GM21723 (cell line): ENCODE measurements at regions not wholly inside any gene's neighbourhood (a gene's known extent, or its start where the extent isn't known, plus 50 kb on each side); places are given as distances from the start of the nearest gene placed in this dataset.

Source experiments
- ATAC-seq: cut with Tn5 transposase; IDR thresholded peaks from one replicate; pipeline ENCODE4 v1.9.1; 2021; ENCODE audit warnings: mild to moderate bottlenecking, moderate library complexity; ENCODE audit not compliant: unreplicated experiment

DNA sequence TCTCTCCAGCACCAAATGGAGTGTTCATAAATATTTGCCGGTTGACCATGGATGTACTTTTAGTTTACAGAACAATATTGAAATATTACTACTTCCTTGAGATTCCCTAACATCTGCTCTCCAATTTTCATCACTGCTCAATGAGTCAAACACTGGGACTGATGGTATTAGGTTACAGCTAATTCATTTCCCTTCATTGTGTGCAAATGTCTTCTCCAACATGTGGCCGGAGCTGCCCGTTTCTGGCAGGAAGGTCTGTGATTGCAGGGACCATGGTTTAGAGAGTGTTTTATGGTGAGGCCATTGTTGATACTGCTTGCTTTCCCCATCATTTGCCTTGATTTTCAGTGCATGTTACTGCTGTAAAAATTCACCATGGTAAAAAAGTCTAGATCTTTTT is 209.3 kb downstream of the HS3ST3B1 start:
- no peak for ATAC-seq

- ATAC-seq: no peak
Measured at GRCh38 chr17:14508156-14508555, 207.3 kb downstream of the HS3ST3B1 start.

DNA sequence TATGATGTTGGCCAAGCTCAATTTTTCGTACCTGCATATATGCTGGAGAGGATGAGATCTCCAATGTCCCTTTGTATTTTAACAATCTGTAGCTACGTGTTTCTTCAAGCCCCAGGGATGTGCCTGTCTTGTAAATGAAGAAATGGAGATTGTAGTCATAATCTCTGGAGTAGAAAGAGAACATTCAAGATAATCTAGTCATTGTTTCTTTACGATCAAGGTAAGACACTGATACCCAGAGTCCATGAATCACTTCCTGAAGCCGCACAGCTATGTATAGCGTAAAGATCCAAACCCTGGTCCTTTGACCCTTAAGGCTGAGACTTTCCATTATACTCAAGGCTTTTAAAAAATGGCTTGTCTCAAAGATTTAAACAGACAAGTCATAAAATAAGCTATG is 205.5 kb downstream of the HS3ST3B1 start:
- ATAC-seq: no peak

GRCh38 chr17:14505606-14506005 is 204.7 kb downstream of the HS3ST3B1 start:
- no peak for ATAC-seq

DNA sequence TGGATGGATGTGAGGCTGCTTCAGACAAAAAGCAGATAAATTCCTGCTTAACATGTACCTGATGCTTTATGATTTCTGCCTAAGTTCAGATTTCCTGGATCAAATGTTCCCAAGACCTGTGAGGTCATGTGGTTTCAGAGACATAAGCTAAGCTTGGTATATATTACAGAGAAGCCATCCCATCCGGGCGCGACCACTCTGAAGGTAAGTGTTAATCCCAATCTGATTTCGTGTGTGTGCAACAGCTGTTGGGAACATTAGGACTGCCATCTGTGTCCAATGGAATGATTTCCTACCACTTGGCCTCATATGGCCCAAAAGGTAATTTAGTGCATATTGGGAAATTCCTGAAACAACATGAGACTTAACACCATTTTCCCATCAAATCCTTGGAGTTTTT is 199.1 kb downstream of the HS3ST3B1 start:
- no peak for ATAC-seq

DNA sequence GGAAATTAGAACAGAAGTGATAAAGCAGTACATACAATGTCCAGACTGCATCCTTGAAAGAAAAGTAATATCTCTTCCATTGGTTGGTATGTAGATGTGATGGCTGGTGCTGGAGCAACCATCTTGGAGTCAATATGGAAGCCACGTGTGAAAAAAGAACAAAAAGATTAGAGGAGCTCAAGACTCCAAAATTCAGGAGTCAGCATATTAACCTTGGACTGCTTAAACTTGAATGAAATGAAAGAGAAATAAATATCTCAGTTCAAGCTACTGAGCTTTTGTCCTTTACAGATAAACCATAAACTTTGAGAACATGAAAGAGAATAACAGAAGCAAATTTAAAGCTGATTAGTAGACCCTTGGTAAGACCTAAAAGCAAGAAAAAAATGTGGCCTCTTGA is 197.9 kb downstream of the HS3ST3B1 start:
- no peak for ATAC-seq

GRCh38 chr17:14494161-14494560 is 193.3 kb downstream of the HS3ST3B1 start:
- ATAC-seq: no peak

- no peak for ATAC-seq
Measured at GRCh38 chr17:14489986-14490385, 189.1 kb downstream of the HS3ST3B1 start.

GRCh38 chr17:14488958-14489550 is 188.2 kb downstream of the HS3ST3B1 start:
- no peak for ATAC-seq

DNA sequence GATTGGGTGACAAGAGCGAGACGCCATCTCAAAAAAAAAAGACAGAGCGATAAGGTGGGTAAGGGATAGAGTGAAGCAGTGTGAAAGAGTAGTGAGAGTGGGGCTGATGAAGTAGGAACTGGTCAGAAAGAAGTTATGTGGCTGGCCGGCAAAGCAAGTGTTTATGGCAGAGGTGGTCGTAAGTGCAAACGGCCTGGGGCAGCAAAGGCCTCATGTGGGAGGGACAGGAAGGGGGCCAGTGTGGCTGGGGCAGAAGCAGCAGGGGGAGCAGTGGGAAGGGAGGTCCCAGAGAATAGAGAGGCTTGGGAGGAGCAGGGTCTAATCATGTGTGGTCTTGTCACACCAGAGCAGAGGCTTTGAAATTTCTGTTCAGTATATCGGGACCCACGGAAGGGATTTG is 186.2 kb downstream of the HS3ST3B1 start:
- ATAC-seq: no peak

DNA sequence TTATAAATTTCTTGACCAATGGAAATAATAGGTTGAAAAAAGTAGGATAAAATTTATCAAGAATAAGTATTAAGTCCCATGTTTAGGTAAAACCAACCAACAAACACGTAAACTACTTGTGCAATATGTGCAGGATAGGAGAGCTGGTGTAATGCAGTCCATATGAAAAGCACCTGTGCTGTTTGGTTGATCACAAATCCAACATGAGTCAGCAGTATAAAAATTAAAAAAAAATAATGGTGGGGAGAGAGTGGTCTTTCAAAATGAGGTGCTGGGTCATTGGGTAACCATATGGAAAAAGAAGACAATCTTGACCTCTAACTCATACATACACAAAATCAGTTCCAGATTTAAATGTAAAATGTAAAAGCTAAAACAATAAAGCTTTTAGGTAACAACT is 181.8 kb downstream of the HS3ST3B1 start:
- ATAC-seq: no peak

DNA sequence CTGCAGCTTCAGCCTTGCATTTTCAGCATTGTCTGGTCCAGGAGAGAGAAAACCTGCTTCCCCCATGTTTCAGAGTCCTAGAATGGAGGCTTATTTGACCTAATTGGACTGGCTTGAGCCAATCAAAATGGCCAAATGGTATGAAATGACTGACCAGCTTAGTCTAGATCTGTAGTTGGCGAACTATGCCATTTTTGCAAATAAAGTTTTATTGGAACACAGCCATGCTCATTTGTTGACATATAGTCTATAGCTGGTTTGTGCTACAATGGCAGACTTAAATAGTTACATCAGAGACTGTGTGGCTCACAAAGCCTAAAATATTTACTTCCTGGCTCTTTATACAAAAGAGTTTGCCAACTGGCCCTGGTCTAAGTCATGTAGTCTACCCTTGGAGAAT is 180.8 kb downstream of the HS3ST3B1 start:
- no peak for ATAC-seq

DNA sequence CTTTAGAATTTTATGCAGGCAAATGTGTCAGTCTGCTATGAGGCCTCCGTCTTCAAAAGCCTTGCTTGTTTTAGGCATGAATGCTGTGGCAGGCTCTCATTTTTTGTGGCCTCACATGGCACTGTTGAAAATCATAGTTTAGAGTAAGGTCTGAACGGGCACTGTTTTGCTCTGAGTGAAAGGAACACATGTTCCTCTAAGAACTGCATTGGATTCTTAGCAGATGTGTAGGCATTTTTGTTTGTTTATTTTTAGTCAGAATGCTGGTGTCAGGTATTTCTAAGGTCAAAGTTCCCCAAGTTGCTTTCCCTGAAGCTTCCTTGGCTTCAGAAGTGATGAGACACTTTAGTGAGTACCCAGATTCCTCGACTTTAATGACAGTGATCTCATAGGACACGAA is 173.7 kb downstream of the HS3ST3B1 start:
- no peak for ATAC-seq

DNA sequence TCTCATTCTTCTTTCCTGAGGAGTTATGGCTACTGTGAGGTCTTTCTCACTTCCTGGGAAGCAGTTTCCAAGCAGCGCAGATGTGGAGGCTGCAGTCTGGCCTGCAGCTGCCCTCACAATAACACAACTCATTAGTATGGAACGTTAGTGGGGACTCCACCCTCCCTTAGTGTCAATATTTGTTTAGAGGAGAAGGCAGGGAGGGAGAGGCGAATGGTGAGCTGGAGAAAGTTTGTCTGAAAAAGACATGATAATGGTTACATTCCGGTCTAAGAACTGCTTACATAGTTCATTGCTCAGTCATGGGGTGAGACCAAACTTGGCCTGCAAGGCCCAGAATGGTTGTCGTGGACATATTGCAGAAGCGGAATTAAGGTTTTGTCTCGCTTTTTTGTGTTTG is 170.2 kb downstream of the HS3ST3B1 start:
- ATAC-seq: no peak

DNA sequence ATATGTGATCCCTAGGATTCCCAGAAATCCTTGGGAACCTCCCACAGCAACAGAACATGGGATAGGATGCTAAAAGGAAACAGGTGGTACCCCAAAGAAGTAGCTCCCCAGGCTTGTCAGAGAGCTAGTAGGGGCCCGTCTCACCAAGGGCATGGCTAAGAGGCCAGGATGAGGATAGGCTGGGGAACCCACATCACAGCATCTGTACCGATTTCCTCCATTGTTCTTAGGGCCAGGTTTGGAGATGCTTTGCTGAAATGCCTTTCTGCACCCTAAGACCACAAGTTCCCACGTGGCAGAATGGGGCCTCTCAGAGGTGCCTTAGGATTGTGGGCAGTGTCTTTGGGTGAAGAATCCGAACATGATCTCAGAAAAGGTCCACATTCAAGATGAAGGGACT is 169.5 kb downstream of the HS3ST3B1 start:
- ATAC-seq: no peak

GRCh38 chr17:14469971-14470370 is 169.1 kb downstream of the HS3ST3B1 start:
- ATAC-seq: no peak

DNA sequence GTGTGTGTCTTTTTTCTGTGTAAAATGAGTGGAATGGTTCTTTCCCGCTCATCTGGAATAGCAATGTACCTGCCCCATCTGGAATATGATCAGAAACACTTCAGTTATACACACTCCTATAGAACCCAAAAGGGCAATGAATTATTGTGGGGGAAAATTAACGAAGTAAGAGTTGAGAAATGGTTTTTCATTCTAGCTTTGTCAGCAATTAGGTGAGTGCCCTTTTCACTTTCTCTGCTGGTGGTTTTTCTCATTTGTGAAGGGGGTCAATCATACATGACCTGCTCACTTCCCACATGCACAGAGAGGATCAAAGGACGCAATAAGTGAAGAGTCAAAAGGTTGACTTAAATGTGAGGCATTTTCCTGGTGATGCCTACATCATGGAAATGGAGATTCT is 168.0 kb downstream of the HS3ST3B1 start:
- ATAC-seq: no peak

- ATAC-seq: no peak
Measured at GRCh38 chr17:14461227-14461548, 160.3 kb downstream of the HS3ST3B1 start.

DNA sequence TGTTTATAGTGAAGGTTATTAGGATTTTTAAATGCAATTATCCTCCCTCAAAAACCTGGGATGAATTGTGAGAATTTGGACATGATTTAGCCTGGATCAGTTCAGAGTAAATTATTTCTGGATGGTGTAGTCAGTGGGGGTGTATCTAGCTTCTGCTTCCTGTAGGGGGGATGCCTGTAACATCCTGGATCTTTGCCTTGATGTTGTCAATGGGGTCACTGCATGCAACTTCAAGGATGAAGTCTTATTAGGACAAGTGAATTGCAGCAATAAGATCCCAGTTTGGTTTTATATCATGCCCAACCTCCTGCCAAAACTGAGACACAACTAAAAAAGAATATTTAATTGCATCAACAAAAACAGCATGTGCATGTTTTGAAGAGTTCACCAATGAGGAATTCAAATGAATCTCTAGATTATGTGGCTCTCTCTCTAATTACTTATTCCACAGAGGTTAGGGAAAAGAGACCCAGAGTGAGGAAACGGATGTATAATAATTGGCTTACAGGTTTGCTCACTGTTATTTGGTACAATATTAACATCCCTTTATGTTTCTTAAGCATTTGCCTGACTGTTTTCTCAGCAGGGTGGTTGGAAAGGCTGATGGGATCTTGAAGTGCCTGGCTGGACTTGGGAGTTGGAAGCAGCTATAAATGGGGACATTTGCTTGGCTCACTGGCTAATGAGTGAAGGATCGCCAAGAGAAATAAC is 159.8 kb downstream of the HS3ST3B1 start:
- no peak for ATAC-seq

DNA sequence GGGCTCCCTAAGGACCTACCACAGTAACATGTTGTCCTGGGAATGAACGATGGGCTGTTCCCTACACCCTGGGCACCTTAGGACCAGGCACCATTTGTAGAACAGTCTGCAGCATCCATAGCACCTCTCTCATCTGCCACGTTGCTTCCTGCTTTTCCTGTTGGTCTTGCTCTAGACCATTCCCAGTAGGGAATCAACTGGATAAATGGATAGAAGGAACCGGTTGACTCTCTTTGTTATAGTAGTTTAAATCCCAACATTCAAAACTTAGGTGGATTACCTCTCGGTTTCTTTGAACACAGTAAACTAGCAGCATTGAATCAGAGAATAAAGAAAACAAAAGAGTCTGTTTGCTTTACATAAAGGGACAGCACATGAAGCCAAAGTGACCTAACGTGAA is 159.1 kb downstream of the HS3ST3B1 start:
- ATAC-seq: no peak

GRCh38 chr17:14458724-14459123 is 157.8 kb downstream of the HS3ST3B1 start:
- no peak for ATAC-seq

- ATAC-seq: no peak
Measured at GRCh38 chr17:14454746-14455145, 153.9 kb downstream of the HS3ST3B1 start.

DNA sequence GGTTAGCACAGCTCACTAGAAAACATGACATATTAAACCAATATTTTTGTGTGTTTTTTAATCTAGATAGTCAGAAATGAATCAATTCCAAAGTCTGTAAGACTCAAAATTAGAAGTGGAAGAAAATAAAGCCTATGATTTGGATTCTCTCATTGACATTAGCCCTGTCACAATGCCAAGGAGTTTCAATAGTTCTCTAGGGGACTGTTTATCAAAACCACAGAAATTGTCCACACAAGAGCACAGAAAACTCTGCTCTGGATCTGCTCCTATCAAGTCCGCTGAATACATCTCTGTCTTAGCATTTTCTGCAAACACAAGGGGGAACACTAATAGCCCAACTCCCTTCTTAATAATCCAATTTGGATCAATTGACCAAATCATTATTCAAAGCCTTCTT is 152.0 kb downstream of the HS3ST3B1 start:
- no peak for ATAC-seq
